ENCODE measurements at regions not wholly inside any gene's neighbourhood (a gene's known extent, or its start where the extent isn't known, plus 50 kb on each side); places are given as distances from the start of the nearest gene placed in this dataset.

- no peak for FAIRE-seq
Measured at GRCh38 chr10:124886610-124887009, 55.3 kb upstream of the ZRANB1 start.

GRCh38 chr10:124888262-124888661, 53.7 kb upstream of the ZRANB1 start:
- FAIRE-seq: peak; percentile 79

- FAIRE-seq: no peak
Measured at GRCh38 chr10:124892031-124892430, 49.9 kb upstream of the ZRANB1 start.

Data from endometrium (tissue), 2 donors.